Panc1 (cell line): ENCODE measurements at regions not wholly inside any gene's neighbourhood (a gene's known extent, or its start where the extent isn't known, plus 50 kb on each side); places are given as distances from the start of the nearest gene placed in this dataset.

Source experiments
- CTCF ChIP-seq: fragments of 450-650 bp; IDR thresholded peaks from 2 replicates; pipeline ENCODE4 v1.5.1; 2017; ENCODE audit warnings: mild to moderate bottlenecking
- POLR2AphosphoS5 ChIP-seq: IDR thresholded peaks from 2 replicates; pipeline ENCODE4 v1.6.1; 2012; ENCODE audit warnings: mild to moderate bottlenecking, low read depth, low read length, moderate library complexity
- REST ChIP-seq, 2 experiments: IDR thresholded peaks; 2 replicates each; pipeline ENCODE4 v1.6.1; 2011 to 2012; ENCODE audit warnings: low read depth in 2 of 2, control low read depth in 1 of 2, low read length in 1 of 2, mild to moderate bottlenecking in 1 of 2, moderate library complexity in 1 of 2; ENCODE audit not compliant: insufficient read depth in 1 of 2
- SIN3A ChIP-seq: IDR thresholded peaks from 2 replicates; pipeline ENCODE4 v1.6.1; 2012; ENCODE audit warnings: low read depth, mild to moderate bottlenecking, low read length, moderate library complexity, borderline replicate concordance; ENCODE audit not compliant: insufficient read depth
- TCF7L2 ChIP-seq: IDR thresholded peaks from 2 replicates; pipeline ENCODE4 v1.6.1; 2011; ENCODE audit warnings: mild to moderate bottlenecking, low read depth, low read length, inconsistent platforms

- TF ChIP-seq CTCF (no peak), POLR2AphosphoS5 (no peak), SIN3A (no peak), TCF7L2 (no peak), REST (IDR thresholded peaks at IDR 0.05; ENCODE audit: insufficient read depth in 1 of 2, low read depth in 2 of 2, low read length in 1 of 2) (no peak)
These were observed 58.0 kb upstream of the LAPTM5 start for GRCh38 chr1:30815556-30815955.
